Neural cell (in vitro differentiated cells): ENCODE measurements at regions not wholly inside any gene's neighbourhood (a gene's known extent, or its start where the extent isn't known, plus 50 kb on each side); places are given as distances from the start of the nearest gene placed in this dataset.

ENCODE experiments used
- H2AFZ ChIP-seq: fragments of 200-600, 300-800 bp; sonication (generic), shearing (Covaris generic); 2 replicates; pipeline ENCODE4 v1.6.0; 2014; ENCODE audit warnings: low read depth, mild to moderate bottlenecking, antibody characterized with exemption, low read length, moderate library complexity
- H3F3A ChIP-seq: fragments of 200-600 bp; shearing (Covaris generic); 2 replicates; pipeline ENCODE4 v1.6.1; 2016; ENCODE audit warnings: mild to moderate bottlenecking, moderate library complexity, mixed read lengths, antibody characterized with exemption, low read length; ENCODE audit not compliant: insufficient read depth, poor library complexity, severe bottlenecking
- H3K27ac ChIP-seq: fragments of 200-600, 300-800 bp; sonication (generic), shearing (Covaris generic); 2 replicates; pipeline ENCODE4 v1.5.1; 2014; ENCODE audit warnings: mild to moderate bottlenecking, low read length, moderate library complexity
- H3K27me3 ChIP-seq: fragments of 300-800, 200-600 bp; sonication (generic), shearing (Covaris generic); 2 replicates; pipeline ENCODE4 v1.6.0; 2014; ENCODE audit warnings: mild to moderate bottlenecking, low read depth, low read length, moderate library complexity; ENCODE audit not compliant: insufficient read depth
- H3K36me3 ChIP-seq: fragments of 300-800, 200-600 bp; sonication (generic), shearing (Covaris generic); 2 replicates; pipeline ENCODE4 v1.5.1; 2014; ENCODE audit warnings: mild to moderate bottlenecking, antibody characterized with exemption, low read length, moderate library complexity; ENCODE audit not compliant: insufficient read depth
- H3K4me2 ChIP-seq: fragments of 300-800, 200-600 bp; sonication (generic), shearing (Covaris generic); 2 replicates; pipeline ENCODE4 v1.6.0; 2014; ENCODE audit warnings: mild to moderate bottlenecking, low read length
- H3K4me3 ChIP-seq: fragments of 300-800, 200-600 bp; sonication (generic), shearing (Covaris generic); 2 replicates; pipeline ENCODE4 v1.5.1; 2014; ENCODE audit warnings: mild to moderate bottlenecking, low read length, moderate library complexity
- H3K79me2 ChIP-seq: fragments of 200-600 bp; shearing (Covaris generic); replicated peaks from 2 replicates; pipeline ENCODE4 v1.6.0; 2014; ENCODE audit warnings: mild to moderate bottlenecking, low read length, moderate library complexity; ENCODE audit not compliant: insufficient read depth
- H3K9ac ChIP-seq: fragments of 300-800, 200-600 bp; sonication (generic), shearing (Covaris generic); 2 replicates; pipeline ENCODE4 v1.6.1; 2016; ENCODE audit warnings: mild to moderate bottlenecking, low read length, mixed read lengths
- H3K9me2 ChIP-seq: fragments of 200-600 bp; shearing (Covaris generic); 2 replicates; pipeline ENCODE4 v1.6.1; 2016; ENCODE audit warnings: mild to moderate bottlenecking, low read length, mixed read lengths; ENCODE audit not compliant: insufficient read depth
- H3K9me3 ChIP-seq: fragments of 200-600, 300-800 bp; sonication (generic), shearing (Covaris generic); 2 replicates; pipeline ENCODE4 v1.6.1; 2016; ENCODE audit warnings: mild to moderate bottlenecking, mixed run types, low read length, moderate library complexity, mixed read lengths
- H4K20me1 ChIP-seq: fragments of 200-600 bp; shearing (Covaris generic); 2 replicates; pipeline ENCODE4 v1.6.1; 2016; ENCODE audit warnings: mild to moderate bottlenecking, mixed run types; ENCODE audit not compliant: insufficient read depth
- EP300 ChIP-seq: fragments of 450-650 bp; conservative IDR thresholded peaks from 2 replicates; pipeline ENCODE4 v1.6.1; 2014; ENCODE audit warnings: antibody characterized with exemption, mild to moderate bottlenecking, moderate library complexity; ENCODE audit not compliant: poor library complexity, severe bottlenecking
- EZH2 ChIP-seq: fragments of 200-600, 300-800 bp; shearing (Covaris generic), sonication (generic); IDR thresholded peaks from 2 replicates; pipeline ENCODE4 v1.6.1; 2014; ENCODE audit warnings: antibody characterized with exemption, low read length, borderline replicate concordance, mild to moderate bottlenecking; ENCODE audit not compliant: insufficient read depth, poor library complexity, severe bottlenecking
- MXI1 ChIP-seq: fragments of 450-650 bp; conservative IDR thresholded peaks from 2 replicates; pipeline ENCODE4 v1.6.1; 2014; ENCODE audit warnings: antibody characterized with exemption, mild to moderate bottlenecking; ENCODE audit not compliant: poor library complexity, severe bottlenecking
- POLR2AphosphoS5 ChIP-seq: IDR thresholded peaks from 2 replicates; pipeline ENCODE4 v1.6.1; 2012
- RAD21 ChIP-seq: fragments of 450-650 bp; conservative IDR thresholded peaks from 2 replicates; pipeline ENCODE4 v1.6.1; 2014; ENCODE audit warnings: antibody characterized with exemption, mild to moderate bottlenecking, moderate library complexity
- SMC3 ChIP-seq: fragments of 450-650 bp; conservative IDR thresholded peaks from 2 replicates; pipeline ENCODE4 v1.6.1; 2014; ENCODE audit warnings: antibody characterized with exemption, mild to moderate bottlenecking, moderate library complexity; ENCODE audit not compliant: poor library complexity
- TAF1 ChIP-seq: IDR thresholded peaks from 2 replicates; pipeline ENCODE4 v1.6.1; 2012; ENCODE audit warnings: low read depth
- TF ChIP-seq, protein P1 (sequence below): fragments of 450-650 bp; IDR thresholded peaks from 2 replicates; pipeline ENCODE4 v1.5.1; 2014; ENCODE audit warnings: antibody characterized with exemption, mild to moderate bottlenecking, moderate library complexity; ENCODE audit not compliant: poor library complexity, severe bottlenecking
- TF ChIP-seq, protein P2 (sequence below): IDR thresholded peaks from 2 replicates; pipeline ENCODE4 v1.6.1; 2012; ENCODE audit warnings: borderline replicate concordance

DNA sequence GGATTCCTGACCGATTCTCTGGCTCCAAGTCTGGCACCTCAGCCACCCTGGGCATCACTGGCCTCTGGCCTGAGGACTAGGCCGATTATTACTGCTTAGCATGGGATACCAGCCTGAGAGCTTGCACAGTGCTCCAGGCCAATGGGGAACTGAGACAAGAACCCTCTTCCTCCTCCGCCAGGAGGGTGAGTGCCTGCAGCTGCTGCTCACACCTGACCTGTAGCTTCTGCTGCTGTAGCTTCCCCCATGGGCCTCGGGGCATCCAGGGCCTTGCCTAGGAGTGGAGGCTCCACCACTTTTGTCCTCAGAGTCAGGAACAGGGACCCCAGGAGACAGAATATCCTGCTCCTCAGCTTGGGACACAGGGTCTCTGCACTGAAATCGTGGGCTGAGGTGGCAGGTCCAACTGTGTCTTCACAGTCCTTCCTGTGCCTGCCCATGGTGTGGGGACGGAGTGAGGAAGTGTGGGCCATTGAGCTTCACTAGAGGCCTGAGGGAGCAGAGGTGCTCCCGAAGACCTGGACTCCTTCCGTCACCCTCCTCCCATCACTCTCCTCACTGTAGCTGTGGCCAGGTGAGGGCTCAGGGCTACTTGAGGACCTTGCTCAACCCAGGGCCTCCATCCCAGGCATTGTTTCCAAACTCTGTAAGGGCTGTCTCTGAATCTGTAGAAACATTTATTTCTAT is 103.8 kb downstream of the ZNF280B start:
- no peak for TF ChIP-seq MXI1
- TF ChIP-seq, protein P1, sequence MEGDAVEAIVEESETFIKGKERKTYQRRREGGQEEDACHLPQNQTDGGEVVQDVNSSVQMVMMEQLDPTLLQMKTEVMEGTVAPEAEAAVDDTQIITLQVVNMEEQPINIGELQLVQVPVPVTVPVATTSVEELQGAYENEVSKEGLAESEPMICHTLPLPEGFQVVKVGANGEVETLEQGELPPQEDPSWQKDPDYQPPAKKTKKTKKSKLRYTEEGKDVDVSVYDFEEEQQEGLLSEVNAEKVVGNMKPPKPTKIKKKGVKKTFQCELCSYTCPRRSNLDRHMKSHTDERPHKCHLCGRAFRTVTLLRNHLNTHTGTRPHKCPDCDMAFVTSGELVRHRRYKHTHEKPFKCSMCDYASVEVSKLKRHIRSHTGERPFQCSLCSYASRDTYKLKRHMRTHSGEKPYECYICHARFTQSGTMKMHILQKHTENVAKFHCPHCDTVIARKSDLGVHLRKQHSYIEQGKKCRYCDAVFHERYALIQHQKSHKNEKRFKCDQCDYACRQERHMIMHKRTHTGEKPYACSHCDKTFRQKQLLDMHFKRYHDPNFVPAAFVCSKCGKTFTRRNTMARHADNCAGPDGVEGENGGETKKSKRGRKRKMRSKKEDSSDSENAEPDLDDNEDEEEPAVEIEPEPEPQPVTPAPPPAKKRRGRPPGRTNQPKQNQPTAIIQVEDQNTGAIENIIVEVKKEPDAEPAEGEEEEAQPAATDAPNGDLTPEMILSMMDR: no peak
- TF ChIP-seq SMC3: no peak
- TF ChIP-seq POLR2AphosphoS5: no peak
- TF ChIP-seq RAD21: no peak
- TF ChIP-seq TAF1: no peak
- no peak for TF ChIP-seq EP300
- TF ChIP-seq, protein P2, sequence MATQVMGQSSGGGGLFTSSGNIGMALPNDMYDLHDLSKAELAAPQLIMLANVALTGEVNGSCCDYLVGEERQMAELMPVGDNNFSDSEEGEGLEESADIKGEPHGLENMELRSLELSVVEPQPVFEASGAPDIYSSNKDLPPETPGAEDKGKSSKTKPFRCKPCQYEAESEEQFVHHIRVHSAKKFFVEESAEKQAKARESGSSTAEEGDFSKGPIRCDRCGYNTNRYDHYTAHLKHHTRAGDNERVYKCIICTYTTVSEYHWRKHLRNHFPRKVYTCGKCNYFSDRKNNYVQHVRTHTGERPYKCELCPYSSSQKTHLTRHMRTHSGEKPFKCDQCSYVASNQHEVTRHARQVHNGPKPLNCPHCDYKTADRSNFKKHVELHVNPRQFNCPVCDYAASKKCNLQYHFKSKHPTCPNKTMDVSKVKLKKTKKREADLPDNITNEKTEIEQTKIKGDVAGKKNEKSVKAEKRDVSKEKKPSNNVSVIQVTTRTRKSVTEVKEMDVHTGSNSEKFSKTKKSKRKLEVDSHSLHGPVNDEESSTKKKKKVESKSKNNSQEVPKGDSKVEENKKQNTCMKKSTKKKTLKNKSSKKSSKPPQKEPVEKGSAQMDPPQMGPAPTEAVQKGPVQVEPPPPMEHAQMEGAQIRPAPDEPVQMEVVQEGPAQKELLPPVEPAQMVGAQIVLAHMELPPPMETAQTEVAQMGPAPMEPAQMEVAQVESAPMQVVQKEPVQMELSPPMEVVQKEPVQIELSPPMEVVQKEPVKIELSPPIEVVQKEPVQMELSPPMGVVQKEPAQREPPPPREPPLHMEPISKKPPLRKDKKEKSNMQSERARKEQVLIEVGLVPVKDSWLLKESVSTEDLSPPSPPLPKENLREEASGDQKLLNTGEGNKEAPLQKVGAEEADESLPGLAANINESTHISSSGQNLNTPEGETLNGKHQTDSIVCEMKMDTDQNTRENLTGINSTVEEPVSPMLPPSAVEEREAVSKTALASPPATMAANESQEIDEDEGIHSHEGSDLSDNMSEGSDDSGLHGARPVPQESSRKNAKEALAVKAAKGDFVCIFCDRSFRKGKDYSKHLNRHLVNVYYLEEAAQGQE: no peak
- TF ChIP-seq EZH2: no peak

DNA sequence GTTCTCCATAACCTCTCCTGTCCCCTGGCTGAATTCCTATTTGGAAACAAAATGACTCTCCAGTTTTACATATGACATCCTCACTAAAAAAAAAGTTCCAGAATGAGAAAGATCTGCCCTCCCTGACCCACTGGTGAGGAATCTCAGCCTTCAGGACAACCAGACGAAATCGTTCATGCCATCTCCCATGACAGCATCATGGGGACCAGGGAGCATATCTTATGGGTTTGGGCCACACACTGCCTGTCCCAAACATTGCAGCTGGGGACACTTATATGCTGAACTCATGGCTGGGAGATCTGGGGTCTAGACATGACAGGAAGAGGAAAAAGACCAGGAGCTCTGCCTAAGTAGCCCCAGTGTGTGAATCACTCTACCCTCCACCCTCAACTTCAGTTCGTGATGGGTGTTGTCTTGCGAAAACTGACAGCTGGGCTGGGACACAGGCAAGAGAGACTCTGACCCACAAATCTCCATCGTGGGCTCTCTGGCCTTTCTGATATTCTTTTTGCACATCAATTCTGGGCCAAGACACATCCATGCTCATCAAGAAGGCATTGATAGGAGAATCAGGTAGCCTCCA is 102.0 kb downstream of the ZNF280B start:
- H3K27me3 ChIP-seq: peaks cover 10% of the 10 kb centered on the region

More for the DNA sequence above, 103.8 kb downstream of the ZNF280B start:
- H3F3A ChIP-seq: no peaks in the 10 kb centered on the region
- no peaks in the 10 kb centered on the region for H3K9me3 ChIP-seq
- H3K36me3 ChIP-seq: no peaks in the 10 kb centered on the region
- H3K27ac ChIP-seq: no peak overlapping the region
- no peaks in the 10 kb centered on the region for H3K9me2 ChIP-seq
- no peak overlapping the region for H3K9ac ChIP-seq
- H3K79me2 ChIP-seq: no peaks in the 10 kb centered on the region
- no peak overlapping the region for H3K4me3 ChIP-seq
- H3K27me3 ChIP-seq: peaks cover 5% of the 10 kb centered on the region
- H2AFZ ChIP-seq: no peak overlapping the region
- H3K4me2 ChIP-seq: no peak overlapping the region
- no peaks in the 10 kb centered on the region for H4K20me1 ChIP-seq

More for the DNA sequence above, 102.0 kb downstream of the ZNF280B start:
- Histone ChIP-seq H3K27ac (no peak overlapping the region), H3K9me2 (no peaks in the 10 kb centered on the region), H2AFZ (no peak overlapping the region), H3F3A (no peaks in the 10 kb centered on the region), H3K9ac (no peak overlapping the region), H3K4me2 (no peak overlapping the region), H4K20me1 (no peaks in the 10 kb centered on the region), H3K9me3 (no peaks in the 10 kb centered on the region), H3K4me3 (no peak overlapping the region), H3K79me2 (no peaks in the 10 kb centered on the region), H3K36me3 (no peaks in the 10 kb centered on the region)
- TF ChIP-seq, protein P2: no peak
- TF ChIP-seq, protein P1: no peak
- TF ChIP-seq SMC3 (no peak), TAF1 (no peak), POLR2AphosphoS5 (no peak), RAD21 (no peak), EZH2 (no peak), EP300 (no peak), MXI1 (no peak)
